GM12872 (cell line): ENCODE measurements at regions not wholly inside any gene's neighbourhood (a gene's known extent, or its start where the extent isn't known, plus 50 kb on each side); places are given as distances from the start of the nearest gene placed in this dataset.

Source experiments
- CTCF ChIP-seq: IDR thresholded peaks from 3 replicates; pipeline ENCODE4 v1.5.1; 2011; ENCODE audit warnings: low read depth, mild to moderate bottlenecking, low read length, moderate library complexity; ENCODE audit not compliant: insufficient read depth

DNA sequence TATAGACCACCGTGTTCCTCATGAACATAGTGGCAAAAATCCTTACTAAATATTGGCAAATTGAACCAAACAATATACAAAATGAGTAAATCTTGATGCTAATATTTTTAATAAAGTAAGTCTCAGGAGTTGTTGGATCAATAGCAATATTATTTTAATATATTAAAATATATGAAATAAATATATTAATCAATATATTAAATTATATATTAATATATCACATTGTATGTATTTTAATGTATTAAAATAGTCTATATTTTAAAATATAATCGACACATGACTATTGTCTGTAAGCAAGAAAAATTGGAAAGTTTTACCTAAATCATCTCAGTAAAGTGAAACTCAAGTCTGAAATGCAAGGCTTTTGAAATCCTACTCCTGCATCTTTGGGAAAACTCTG, 78.9 kb upstream of the GJB6 start:
- TF ChIP-seq CTCF: no peak

DNA sequence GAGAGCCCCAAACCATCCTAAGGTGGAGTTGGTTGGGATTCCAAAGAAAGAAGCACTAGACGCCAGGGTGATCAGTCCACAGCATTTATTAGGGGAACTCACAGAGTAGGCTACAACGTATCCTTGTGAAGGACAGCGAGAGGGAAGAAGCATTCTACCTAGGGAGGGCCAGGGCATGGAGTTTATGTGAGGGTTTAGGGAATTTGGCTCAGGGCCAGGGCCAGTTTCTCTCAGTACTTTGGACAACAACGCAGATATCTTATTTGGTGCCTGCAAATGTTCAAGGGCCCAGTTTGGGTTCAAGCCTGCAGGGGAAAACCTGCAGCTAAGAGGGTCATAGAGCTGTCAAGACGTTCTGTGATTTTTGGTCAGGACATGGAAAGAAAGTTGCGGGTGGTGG, 73.9 kb upstream of the GJB6 start:
- TF ChIP-seq CTCF: no peak

- peak; percentile 22; the same call in 1 of the 3 replicates for TF ChIP-seq CTCF
Observed at GRCh38 chr13:20305587-20305986, 73.5 kb upstream of the GJB6 start.

- no peak for TF ChIP-seq CTCF
Observed at GRCh38 chr13:20303636-20304035, 71.5 kb upstream of the GJB6 start.

DNA sequence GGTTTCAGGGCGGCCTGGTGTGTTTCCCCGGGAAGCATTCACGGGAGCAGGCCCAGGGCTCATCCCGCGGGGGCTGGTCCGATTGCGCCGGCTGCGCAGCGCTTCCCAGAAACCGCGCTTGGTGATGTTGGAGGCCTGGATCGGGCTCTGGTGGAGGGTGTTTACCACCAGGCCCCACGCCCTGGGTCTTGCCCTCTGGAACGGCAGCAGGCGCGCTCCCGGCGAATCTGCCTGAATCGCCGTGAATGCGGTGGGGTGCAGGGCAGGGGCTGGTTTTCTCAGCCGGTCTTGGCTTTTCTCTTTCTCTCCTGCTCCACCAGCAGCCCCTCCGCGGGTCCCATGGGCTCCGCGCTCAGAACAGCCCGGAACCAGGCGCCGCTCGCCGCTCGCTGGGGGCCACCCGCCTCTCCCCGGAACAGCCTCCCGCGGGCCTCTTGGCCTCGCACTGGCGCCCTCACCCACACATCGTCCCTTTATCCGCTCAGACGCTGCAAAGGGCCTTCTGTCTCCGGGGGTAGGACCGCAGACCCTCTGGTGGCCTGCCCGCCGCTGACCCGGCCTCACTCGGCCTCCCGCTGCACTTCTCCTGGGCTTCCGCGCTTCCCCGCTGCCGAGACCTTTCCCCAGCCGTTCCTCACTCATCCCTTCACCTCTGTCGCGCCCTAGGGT, 69.4 kb upstream of the GJB6 start:
- no peak for TF ChIP-seq CTCF

GRCh38 chr13:20301015-20301402, 68.9 kb upstream of the GJB6 start:
- no peak for TF ChIP-seq CTCF

DNA sequence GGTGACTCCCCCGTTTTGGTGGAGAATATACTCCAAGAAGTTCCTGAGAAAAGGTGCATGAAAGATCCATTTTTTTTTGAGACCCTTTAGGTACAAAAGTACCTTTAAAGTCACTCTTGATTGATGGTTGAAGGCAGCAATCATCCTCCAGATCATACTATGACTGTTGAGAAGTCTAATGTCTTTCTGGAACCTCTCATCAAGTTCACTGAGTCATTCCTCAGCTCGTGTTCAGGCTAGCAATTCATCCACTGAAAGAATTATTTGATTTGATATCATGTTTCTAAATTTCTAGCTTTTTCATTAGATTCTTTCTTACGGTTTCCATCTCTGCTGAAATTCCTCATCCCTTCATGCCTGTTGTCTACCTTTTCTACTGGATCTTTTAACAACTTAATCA, 65.1 kb upstream of the GJB6 start:
- no peak for TF ChIP-seq CTCF

DNA sequence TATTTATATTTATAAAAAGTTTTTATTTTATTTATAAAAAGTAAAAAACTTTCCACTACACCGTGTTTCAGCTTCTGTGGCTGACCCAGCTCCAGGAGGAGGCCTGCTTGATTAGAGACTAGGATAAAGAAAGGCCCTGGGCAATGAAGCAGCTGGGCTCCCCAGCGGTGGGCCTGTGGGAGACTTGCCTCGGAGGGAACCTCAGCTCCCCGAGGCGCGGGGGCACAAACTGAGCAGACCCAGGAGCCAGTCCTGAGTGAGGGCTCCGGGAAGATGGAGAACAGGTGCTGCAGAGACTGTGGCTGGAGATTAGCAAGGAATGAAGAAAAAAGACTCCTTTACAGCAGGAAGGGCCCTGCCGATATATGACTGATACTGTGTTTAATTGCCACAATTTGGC, 63.8 kb upstream of the GJB6 start:
- no peak for TF ChIP-seq CTCF
